ENCODE measurements at regions not wholly inside any gene's neighbourhood (a gene's known extent, or its start where the extent isn't known, plus 50 kb on each side); places are given as distances from the start of the nearest gene placed in this dataset.

DNA sequence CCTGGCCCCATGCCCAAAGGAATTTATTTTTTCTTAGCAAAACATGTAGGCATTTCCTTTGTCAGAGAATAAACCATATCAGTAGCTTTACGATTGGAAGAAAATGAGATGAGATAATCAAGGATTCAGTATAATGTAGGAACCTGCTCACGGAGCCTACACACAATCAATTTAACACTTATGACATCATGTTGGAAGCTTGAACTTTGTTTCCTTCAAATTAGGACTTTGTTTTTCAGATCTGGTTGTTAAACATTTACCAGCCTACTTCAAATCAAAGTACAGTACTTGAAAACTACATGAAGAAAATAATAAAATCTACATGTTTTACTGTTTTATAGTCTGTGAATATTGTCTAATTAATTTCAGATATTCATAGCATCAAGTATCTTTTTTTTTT is 639.0 kb upstream of the ATXN8OS start (continued):
- TF ChIP-seq, protein P1, sequence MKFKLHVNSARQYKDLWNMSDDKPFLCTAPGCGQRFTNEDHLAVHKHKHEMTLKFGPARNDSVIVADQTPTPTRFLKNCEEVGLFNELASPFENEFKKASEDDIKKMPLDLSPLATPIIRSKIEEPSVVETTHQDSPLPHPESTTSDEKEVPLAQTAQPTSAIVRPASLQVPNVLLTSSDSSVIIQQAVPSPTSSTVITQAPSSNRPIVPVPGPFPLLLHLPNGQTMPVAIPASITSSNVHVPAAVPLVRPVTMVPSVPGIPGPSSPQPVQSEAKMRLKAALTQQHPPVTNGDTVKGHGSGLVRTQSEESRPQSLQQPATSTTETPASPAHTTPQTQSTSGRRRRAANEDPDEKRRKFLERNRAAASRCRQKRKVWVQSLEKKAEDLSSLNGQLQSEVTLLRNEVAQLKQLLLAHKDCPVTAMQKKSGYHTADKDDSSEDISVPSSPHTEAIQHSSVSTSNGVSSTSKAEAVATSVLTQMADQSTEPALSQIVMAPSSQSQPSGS (tag by site-specific recombination; IDR thresholded peaks at IDR 0.05; ENCODE audit: low read depth) = no peak
- no peak for TF ChIP-seq ZFHX2 (tag by site-specific recombination; conservative IDR thresholded peaks at IDR 0.05)
- TF ChIP-seq TRIM28 (IDR thresholded peaks at IDR 0.05; ENCODE audit: borderline replicate concordance, low read length) = no peak
- TF ChIP-seq ZNF645 (tag by site-specific recombination; IDR thresholded peaks at IDR 0.05) = no peak
- TF ChIP-seq ZNF132 (tag by site-specific recombination; IDR thresholded peaks at IDR 0.05; ENCODE audit: borderline replicate concordance) = no peak

- no peaks in the 10 kb centered on the region for H3K9me3 ChIP-seq (ENCODE audit: control insufficient read depth, insufficient read depth, low read depth, low read length)
- no peaks in the 10 kb centered on the region for H3K36me3 ChIP-seq (ENCODE audit: control insufficient read depth in 2 of 2, insufficient read depth in 1 of 2, low read length in 2 of 2)
- no peak for TF ChIP-seq ZNF24 (tag by site-specific recombination; IDR thresholded peaks at IDR 0.05)
- TF ChIP-seq ZFP41 (tag by site-specific recombination; IDR thresholded peaks at IDR 0.05; ENCODE audit: borderline replicate concordance) = no peak
- ChIA-PET POLR2A (no interaction called here), CTCF (interaction anchor here (0.6 kb wide), 1 partner anchor 878 kb away, joined by 3 read pairs; no protein-coding TSS in a partner anchor)
- no peak overlapping the region for H3K27ac ChIP-seq (ENCODE audit: extremely low read depth, low read depth, low read length)
- no peak overlapping the region for H3K4me3 ChIP-seq (ENCODE audit: low read depth, low read length)
- no peaks in the 10 kb centered on the region for H3K4me1 ChIP-seq (ENCODE audit: control insufficient read depth, insufficient read depth, low read length)
Measured at GRCh38 chr13:69461397-69461796, 646.2 kb upstream of the ATXN8OS start.

- TF ChIP-seq ZNF571 (tag by site-specific recombination; IDR thresholded peaks at IDR 0.05) = no peak
- TF ChIP-seq, protein P2, sequence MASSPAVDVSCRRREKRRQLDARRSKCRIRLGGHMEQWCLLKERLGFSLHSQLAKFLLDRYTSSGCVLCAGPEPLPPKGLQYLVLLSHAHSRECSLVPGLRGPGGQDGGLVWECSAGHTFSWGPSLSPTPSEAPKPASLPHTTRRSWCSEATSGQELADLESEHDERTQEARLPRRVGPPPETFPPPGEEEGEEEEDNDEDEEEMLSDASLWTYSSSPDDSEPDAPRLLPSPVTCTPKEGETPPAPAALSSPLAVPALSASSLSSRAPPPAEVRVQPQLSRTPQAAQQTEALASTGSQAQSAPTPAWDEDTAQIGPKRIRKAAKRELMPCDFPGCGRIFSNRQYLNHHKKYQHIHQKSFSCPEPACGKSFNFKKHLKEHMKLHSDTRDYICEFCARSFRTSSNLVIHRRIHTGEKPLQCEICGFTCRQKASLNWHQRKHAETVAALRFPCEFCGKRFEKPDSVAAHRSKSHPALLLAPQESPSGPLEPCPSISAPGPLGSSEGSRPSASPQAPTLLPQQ (tag by site-specific recombination; IDR thresholded peaks at IDR 0.05) = no peak
- TF ChIP-seq, protein P3, sequence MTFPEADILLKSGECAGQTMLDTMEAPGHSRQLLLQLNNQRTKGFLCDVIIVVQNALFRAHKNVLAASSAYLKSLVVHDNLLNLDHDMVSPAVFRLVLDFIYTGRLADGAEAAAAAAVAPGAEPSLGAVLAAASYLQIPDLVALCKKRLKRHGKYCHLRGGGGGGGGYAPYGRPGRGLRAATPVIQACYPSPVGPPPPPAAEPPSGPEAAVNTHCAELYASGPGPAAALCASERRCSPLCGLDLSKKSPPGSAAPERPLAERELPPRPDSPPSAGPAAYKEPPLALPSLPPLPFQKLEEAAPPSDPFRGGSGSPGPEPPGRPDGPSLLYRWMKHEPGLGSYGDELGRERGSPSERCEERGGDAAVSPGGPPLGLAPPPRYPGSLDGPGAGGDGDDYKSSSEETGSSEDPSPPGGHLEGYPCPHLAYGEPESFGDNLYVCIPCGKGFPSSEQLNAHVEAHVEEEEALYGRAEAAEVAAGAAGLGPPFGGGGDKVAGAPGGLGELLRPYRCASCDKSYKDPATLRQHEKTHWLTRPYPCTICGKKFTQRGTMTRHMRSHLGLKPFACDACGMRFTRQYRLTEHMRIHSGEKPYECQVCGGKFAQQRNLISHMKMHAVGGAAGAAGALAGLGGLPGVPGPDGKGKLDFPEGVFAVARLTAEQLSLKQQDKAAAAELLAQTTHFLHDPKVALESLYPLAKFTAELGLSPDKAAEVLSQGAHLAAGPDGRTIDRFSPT (tag by site-specific recombination; IDR thresholded peaks at IDR 0.05) = no peak
- no peak for TF ChIP-seq ZBTB21 (tag by site-specific recombination; IDR thresholded peaks at IDR 0.05)
- TF ChIP-seq ZNF132 (tag by site-specific recombination; IDR thresholded peaks at IDR 0.05; ENCODE audit: borderline replicate concordance) = no peak
- TF ChIP-seq ZNF701 (tag by site-specific recombination; IDR thresholded peaks at IDR 0.05) = no peak
- TF ChIP-seq, protein P4, sequence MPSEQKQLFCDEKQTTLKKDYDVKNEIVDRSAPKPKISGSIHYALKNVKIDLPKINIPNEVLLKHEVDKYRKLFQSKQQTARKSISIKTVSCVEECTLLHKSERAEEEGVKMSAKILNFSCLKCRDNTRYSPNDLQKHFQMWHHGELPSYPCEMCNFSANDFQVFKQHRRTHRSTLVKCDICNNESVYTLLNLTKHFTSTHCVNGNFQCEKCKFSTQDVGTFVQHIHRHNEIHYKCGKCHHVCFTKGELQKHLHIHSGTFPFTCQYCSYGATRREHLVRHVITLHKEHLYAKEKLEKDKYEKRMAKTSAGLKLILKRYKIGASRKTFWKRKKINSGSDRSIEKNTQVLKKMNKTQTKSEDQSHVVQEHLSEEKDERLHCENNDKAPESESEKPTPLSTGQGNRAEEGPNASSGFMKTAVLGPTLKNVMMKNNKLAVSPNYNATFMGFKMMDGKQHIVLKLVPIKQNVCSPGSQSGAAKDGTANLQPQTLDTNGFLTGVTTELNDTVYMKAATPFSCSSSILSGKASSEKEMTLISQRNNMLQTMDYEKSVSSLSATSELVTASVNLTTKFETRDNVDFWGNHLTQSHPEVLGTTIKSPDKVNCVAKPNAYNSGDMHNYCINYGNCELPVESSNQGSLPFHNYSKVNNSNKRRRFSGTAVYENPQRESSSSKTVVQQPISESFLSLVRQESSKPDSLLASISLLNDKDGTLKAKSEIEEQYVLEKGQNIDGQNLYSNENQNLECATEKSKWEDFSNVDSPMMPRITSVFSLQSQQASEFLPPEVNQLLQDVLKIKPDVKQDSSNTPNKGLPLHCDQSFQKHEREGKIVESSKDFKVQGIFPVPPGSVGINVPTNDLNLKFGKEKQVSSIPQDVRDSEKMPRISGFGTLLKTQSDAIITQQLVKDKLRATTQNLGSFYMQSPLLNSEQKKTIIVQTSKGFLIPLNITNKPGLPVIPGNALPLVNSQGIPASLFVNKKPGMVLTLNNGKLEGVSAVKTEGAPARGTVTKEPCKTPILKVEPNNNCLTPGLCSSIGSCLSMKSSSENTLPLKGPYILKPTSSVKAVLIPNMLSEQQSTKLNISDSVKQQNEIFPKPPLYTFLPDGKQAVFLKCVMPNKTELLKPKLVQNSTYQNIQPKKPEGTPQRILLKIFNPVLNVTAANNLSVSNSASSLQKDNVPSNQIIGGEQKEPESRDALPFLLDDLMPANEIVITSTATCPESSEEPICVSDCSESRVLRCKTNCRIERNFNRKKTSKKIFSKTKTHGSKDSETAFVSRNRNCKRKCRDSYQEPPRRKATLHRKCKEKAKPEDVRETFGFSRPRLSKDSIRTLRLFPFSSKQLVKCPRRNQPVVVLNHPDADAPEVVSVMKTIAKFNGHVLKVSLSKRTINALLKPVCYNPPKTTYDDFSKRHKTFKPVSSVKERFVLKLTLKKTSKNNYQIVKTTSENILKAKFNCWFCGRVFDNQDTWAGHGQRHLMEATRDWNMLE (tag by site-specific recombination; conservative IDR thresholded peaks at IDR 0.05; ENCODE audit: low read depth) = no peak
- TF ChIP-seq ZNF521 (tag by site-specific recombination; IDR thresholded peaks at IDR 0.05) = no peak
- TF ChIP-seq ZNF280C (tag by site-specific recombination; IDR thresholded peaks at IDR 0.05) = no peak
- no peak for TF ChIP-seq ZNF510 (tag by site-specific recombination; IDR thresholded peaks at IDR 0.05; ENCODE audit: insufficient replicate concordance)
- no peak for TF ChIP-seq ZNF155 (tag by site-specific recombination; IDR thresholded peaks at IDR 0.05)
- TF ChIP-seq ZIC2 (tag by site-specific recombination; IDR thresholded peaks at IDR 0.05) = no peak
- TF ChIP-seq ZNF645 (tag by site-specific recombination; IDR thresholded peaks at IDR 0.05) = no peak
- no peaks in the 10 kb centered on the region for H3K36me3 ChIP-seq (ENCODE audit: control insufficient read depth in 2 of 2, insufficient read depth in 1 of 2, low read length in 2 of 2)
- POLR2A ChIA-PET = no interaction called here
- H3K27ac ChIP-seq (ENCODE audit: extremely low read depth, low read depth, low read length) = no peak overlapping the region
- no peaks in the 10 kb centered on the region for H3K4me1 ChIP-seq (ENCODE audit: control insufficient read depth, insufficient read depth, low read length)
- no peak overlapping the region for H3K4me3 ChIP-seq (ENCODE audit: low read depth, low read length)
- H3K9me3 ChIP-seq (ENCODE audit: control insufficient read depth, insufficient read depth, low read depth, low read length) = no peaks in the 10 kb centered on the region
- CTCF ChIA-PET = no interaction called here
Measured at GRCh38 chr13:69459346-69459745, 648.3 kb upstream of the ATXN8OS start.
